ENCODE measurements at regions not wholly inside any gene's neighbourhood (a gene's known extent, or its start where the extent isn't known, plus 50 kb on each side); places are given as distances from the start of the nearest gene placed in this dataset.

DNA sequence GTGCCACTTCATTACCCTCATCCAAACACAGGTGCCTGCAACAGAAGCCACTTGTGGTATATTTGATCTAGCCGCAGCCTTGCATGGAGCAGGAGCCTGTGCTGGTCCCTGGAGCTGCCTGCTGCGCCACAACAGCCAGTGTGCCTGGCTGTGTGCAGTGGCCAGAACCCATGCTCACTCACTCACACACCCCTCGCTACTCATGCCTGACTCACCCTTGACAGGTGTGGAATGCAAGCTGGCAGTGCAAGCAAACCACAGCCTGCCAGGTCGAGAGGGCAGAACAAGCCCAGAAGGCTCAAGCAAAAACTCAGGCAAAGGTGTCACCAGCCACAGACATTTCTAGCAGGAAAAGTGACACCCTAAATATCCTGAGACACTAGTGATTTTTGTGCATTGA, 1510.9 kb downstream of the KCNT2 start:
- DNase-seq = no peak

DNA sequence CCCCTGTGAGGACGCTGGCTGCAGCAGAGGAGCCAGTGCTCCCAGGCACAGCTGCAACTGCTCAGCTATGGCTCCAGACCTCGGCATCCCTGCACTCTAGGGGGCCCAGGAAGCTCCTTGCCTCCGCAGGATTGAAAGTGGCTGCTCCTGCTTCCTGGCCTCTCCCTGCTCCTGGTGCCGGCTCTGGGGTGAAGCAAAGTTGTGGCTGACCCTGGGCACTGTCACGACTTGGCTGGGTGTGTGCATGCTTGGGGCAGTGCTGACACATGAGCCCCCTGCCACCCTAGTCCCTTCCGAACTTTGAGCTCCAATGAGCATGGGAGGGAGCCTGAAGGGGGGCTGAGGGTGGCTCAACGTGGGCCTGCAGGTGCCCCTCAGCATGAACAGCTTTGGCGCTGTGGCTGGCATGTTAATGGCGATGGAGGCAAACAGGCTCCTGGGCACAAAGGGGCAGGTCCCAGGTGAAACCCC, 1512.2 kb downstream of the KCNT2 start:
- no peak for DNase-seq

GRCh38 chr1:195085196-195085595, 1523.0 kb downstream of the KCNT2 start:
- DNase-seq = no peak

GRCh38 chr1:195082183-195082582, 1526.1 kb downstream of the KCNT2 start:
- DNase-seq = no peak

DNA sequence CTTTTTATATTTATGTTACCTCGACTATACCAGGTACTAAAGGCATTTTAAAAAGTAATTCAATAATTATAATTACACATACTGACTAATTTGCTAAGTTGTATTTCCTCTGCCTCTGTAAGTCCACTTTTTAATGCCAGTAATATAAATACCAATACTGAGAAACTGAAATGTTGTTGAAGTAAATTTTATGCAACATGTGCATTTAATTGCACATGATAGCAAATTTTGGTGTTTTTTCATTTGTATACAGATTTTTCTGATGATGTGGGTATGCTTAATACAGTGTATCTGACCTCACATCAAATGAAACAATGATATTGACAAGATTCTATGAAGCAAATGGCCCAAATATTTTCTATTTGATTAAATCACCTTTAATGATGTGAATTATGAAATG, 1531.6 kb downstream of the KCNT2 start:
- DNase-seq = no peak

GRCh38 chr1:195075973-195076372, 1532.3 kb downstream of the KCNT2 start:
- DNase-seq = no peak

DNA sequence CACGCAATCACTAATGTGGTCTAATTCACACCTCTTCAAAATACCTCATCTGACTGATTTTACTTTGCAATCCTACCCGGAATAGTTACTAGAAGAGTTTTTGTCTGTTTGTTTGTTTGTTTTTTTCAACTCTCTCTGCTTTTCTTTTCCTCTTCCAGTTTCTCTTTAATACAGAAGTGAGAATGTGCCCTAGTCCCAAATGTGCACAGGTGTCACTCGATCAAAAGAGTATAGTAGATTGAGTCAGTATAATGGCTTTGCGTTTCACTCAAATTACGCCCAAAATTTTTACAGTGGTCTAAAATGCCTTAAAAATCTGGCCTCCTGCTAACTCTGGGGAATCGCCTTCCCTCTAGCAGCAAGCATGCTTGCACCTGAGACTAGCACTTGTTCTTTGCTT, 1536.8 kb downstream of the KCNT2 start:
- DNase-seq = no peak

- DNase-seq = no peak
These were observed 1542.8 kb downstream of the KCNT2 start for GRCh38 chr1:195065437-195065836.

- DNase-seq = no peak
These were observed 1543.9 kb downstream of the KCNT2 start for GRCh38 chr1:195064358-195064757.

DNA sequence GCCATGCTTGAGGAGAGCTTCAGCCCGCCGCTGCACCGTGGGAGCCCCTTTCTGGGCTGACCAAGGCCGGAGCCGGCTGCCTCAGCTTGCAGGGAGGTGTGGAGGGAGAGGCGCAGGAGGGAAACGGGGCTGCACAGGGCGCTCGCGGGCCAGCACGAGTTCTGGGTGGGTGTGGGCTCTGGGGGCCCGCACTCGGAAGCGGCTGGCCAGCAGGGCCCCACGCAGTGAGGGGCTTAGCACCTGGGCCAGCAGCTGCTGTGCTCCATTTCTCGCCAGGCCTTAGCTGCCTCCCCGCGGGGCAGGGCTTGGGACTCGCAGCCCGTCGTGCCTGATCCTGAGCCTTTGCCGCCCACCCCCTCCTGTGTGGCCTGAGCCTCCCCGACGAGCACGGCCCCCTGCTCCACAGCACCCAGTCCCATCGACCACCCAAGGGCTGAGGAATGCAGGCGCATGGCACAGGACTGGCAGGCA, 1554.0 kb downstream of the KCNT2 start:
- no peak for DNase-seq

GRCh38 chr1:195053478-195053877, 1554.8 kb downstream of the KCNT2 start:
- no peak for DNase-seq

DNA sequence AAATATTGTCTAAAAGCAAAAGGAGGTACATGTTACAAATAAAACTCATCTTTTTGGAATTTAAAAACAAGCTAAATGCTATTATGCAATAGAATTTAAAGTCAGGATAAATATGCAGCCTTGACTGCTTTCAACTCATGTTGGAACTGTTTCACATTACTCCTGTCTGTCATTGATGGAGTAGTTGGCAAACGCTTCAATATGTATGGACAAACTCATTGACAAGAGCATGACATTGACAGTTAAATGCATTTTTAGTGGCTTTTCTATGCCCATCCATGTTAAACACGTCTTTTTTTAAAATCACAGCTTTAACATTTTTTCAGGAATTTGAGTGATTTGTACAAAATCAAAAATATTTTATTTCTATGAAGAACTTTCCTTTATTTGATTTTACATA, 1560.5 kb downstream of the KCNT2 start:
- no peak for DNase-seq

DNA sequence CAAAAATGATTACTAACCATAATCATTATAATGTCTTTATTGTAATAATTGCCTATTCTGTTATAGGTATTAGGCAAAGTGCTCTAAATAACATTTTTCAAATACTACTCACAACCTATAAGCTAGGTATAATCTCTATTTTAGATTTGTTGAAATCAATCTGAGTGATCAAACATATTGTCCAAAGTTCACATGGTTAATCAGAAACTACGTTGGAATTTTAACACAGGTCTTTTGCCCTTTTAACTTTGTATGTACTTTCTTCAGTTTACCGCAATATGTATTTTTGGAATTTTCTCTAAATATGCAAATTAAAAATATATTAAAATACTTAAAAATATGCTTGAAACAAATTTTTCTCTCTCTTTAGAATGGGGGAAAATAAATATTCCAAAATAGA, 1563.2 kb downstream of the KCNT2 start:
- DNase-seq = no peak

GRCh38 chr1:195030793-195031192, 1577.4 kb downstream of the KCNT2 start:
- DNase-seq = no peak

DNA sequence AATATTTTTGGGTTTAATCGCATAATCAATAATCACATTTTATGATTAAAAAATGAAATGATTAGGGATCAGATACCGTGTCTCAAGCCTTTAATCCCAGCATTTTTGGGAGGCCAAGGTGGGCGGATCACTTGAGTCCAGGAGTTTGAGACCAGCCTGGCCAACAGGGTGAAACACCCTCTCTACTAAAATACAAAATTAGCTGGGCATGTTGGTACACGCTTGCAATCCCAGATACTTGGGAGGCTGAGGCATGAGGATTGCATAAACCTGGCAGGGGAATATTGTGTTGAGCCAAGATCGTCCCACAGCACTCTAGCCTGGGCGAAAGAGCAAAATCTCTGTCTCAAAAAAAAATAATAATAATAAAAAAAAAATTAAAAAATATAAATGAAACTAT, 1581.4 kb downstream of the KCNT2 start:
- DNase-seq = no peak

DNA sequence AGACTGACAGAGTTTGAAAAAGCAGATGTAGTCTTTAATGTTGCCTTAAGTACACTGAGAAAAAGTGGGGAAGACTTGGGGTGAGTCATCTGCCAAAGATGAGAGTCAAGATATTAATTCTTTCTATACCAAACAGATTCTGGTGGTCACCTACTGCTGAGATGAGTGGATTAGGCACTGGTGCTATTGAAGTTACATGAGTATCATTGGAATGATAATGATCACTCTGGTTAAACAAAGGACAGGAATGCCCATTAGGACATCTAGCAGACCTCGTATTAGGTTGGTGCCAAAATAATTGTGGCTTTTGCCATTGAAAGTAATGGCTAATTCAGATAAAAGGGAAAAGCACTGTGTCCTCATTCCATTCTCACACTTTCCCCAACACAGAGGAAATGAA, 1588.9 kb downstream of the KCNT2 start:
- no peak for DNase-seq

- DNase-seq = no peak
These were observed 1595.2 kb downstream of the KCNT2 start for GRCh38 chr1:195012995-195013394.

- DNase-seq = no peak
These were observed 1602.9 kb downstream of the KCNT2 start for GRCh38 chr1:195005338-195005737.

GRCh38 chr1:194990483-194990882, 1617.8 kb downstream of the KCNT2 start:
- no peak for DNase-seq

DNA sequence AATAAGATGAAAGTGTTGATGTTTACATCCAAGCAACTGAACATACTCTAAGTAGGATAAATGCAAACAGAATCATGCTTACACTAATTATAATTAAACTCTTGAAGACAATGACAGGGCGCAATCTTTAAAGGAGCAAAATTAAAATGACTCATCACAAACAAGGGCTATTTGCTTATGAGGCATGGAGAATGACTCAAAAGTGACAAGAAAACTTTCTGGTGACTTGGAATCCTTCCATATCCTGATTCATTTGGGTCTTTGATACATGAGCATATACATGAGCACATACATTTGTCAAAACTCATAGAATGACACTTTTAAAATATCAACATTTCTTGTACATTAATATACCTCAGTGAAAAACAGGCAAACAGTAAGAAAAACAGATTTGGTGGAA, 1632.3 kb downstream of the KCNT2 start:
- DNase-seq = no peak

DNA sequence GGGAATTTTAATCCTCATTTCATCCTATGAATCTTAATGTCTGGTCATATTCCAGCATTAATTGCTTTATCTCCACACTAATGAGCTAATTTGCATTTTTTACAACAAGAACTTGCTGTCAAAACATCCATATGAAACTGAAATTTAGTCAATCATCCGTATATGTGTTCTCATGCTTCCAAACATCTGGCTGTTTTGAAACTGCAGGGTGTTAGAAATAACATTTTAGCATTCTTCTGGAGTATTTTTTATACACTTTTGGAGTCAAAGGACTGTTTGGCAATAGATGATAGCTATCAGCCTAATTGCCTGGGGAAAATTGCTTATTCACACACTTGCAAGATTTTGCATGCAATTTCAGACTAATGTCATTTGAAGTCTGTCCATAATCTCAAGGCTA, 1639.3 kb downstream of the KCNT2 start:
- no peak for DNase-seq

GRCh38 chr1:194959795-194960194, 1648.4 kb downstream of the KCNT2 start:
- DNase-seq = no peak

DNA sequence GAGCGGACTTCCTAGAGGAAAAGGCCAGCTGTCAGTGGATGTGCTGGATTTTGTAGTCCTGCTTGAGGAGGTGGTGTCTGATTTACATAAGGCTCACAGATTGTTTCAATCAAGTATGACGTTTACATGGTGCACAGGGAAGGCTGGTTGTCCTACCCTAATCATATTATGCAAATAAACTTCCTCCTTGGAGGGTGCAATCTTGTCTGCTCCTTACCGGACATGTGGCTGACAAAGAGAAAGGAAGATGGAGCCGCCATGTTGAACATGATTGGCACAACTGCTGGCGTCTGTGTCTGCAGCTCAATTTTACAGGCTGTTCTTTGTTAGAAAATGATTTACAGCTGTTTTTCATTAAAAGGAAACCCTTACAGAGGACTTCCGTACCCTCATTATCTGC, 1656.1 kb downstream of the KCNT2 start:
- DNase-seq = no peak

DNA sequence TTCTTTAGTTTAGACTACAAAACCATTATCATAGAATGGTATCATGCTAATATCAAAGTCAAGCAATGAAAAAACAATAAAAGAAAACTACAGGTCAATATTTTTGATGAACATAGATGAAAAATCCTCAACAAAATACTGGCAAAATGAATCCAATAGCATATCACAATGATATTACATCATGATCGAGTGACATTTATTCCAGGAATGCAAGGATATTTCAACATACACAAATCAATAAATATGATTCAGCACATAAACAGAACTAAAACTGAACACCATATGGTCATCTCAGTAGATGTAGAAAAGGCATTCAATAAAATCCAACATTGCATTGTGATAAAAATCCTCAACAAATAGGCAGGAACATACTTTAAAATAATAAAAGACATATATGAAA, 1657.7 kb downstream of the KCNT2 start:
- DNase-seq = no peak

Measured in amygdala (tissue), 56 donors.